BJ (cell line): ENCODE measurements at regions not wholly inside any gene's neighbourhood (a gene's known extent, or its start where the extent isn't known, plus 50 kb on each side); places are given as distances from the start of the nearest gene placed in this dataset.

Experiments
- CTCF ChIA-PET: fragments of 350-600 bp; formaldehyde crosslinking; extraction: SDS; loops from one replicate; lab custom pipeline; 2021; ENCODE audit warnings: antibody characterized with exemption, inconsistent platforms; lab: Yijun Ruan, JAX
- POLR2A ChIA-PET: fragments of 300-600 bp; sonication (Branson Sonifier 250); formaldehyde crosslinking; extraction: SDS; loops from one replicate; lab custom pipeline; 2021; ENCODE audit warnings: antibody characterized with exemption; lab: Charles Lee
- DNase-seq: peaks from one replicate; pipeline ENCODE4 v3.0.0-alpha.2; 2011; ENCODE audit warnings: low read depth
- H3K27me3 ChIP-seq: 2 replicates; pipeline ENCODE4 v1.6.0; 2011; ENCODE audit warnings: low read length; ENCODE audit not compliant: control insufficient read depth, insufficient read depth
- H3K36me3 ChIP-seq: 2 replicates; pipeline ENCODE4 v1.5.1; 2011; ENCODE audit warnings: low read length; ENCODE audit not compliant: control insufficient read depth, insufficient read depth
- H3K4me3 ChIP-seq: 2 replicates; pipeline ENCODE4 v1.5.1; 2011; ENCODE audit warnings: low read depth, mild to moderate bottlenecking, control low read depth, low read length
- TF ChIP-seq, protein P1 (sequence below): IDR thresholded peaks from 2 replicates; pipeline ENCODE4 v1.5.1; 2011; ENCODE audit warnings: low read depth, mild to moderate bottlenecking, control low read depth, inconsistent platforms, low read length, moderate library complexity; ENCODE audit not compliant: insufficient read depth

DNA sequence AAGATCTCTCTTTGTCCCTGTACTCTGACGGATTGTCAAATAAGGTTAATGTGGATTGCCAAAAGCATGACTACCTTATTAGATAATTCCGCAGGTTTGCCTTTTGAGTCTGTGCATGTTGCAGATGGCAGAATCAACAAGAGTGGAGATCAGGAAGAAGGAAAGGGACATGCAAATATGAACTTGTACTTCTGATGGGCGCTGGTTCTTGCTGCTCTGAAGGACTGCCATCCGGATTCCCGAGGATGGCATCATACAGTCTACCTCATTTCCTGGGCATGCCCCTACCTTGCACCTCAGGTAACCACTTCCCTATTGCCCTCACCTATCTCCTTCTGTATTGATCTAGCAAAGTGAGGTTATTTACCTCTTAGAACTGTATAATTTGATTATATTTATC, 504.2 kb downstream of the ACTL7B start:
- ChIA-PET CTCF (no interaction called here), POLR2A (no interaction called here)
- no peak overlapping the region for H3K4me3 ChIP-seq
- DNase-seq = no peak
- H3K36me3 ChIP-seq = no peaks in the 10 kb centered on the region
- TF ChIP-seq, protein P1, sequence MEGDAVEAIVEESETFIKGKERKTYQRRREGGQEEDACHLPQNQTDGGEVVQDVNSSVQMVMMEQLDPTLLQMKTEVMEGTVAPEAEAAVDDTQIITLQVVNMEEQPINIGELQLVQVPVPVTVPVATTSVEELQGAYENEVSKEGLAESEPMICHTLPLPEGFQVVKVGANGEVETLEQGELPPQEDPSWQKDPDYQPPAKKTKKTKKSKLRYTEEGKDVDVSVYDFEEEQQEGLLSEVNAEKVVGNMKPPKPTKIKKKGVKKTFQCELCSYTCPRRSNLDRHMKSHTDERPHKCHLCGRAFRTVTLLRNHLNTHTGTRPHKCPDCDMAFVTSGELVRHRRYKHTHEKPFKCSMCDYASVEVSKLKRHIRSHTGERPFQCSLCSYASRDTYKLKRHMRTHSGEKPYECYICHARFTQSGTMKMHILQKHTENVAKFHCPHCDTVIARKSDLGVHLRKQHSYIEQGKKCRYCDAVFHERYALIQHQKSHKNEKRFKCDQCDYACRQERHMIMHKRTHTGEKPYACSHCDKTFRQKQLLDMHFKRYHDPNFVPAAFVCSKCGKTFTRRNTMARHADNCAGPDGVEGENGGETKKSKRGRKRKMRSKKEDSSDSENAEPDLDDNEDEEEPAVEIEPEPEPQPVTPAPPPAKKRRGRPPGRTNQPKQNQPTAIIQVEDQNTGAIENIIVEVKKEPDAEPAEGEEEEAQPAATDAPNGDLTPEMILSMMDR = no peak
- no peaks in the 10 kb centered on the region for H3K27me3 ChIP-seq

DNA sequence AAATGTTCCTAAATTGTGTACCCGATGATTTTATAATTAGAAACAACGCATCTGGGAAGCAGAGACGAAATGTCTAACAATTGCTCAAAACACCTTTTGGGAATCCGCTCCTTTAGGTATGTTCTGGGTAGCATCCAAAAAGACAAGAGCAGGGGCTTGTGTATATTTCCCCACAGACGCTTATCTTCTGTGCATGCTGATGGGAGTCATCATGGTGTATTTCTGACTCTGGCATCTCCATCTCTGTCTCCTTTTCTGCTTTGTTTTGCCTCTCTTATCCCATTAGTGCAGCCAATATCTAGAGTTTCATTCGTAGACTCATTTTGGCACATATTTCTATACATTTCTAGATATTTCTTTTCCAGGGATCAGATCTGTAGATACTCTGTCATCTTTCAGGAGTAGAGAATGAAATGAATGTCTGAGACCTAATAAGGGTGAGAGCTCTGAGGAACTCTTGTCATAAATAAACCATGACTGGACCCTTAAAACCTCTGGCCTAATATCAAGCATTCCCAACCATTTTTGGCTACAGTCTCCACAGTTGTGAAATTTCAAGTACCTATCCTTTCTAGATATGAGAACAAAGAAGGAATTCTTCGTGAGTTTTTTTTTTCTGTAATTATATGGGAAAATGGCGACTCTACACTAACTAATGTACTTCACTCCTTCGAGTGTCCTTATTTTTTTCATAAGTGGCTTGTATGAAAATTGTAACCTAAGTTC, 508.2 kb downstream of the ACTL7B start:
- DNase-seq = no peak
- no peak overlapping the region for H3K4me3 ChIP-seq
- no peaks in the 10 kb centered on the region for H3K27me3 ChIP-seq
- no peaks in the 10 kb centered on the region for H3K36me3 ChIP-seq
- TF ChIP-seq, protein P1 = no peak
- CTCF ChIA-PET = interaction anchor here (0.6 to 0.9 kb wide), 3 partner anchors 12 to 787 kb away, joined by 3 read pairs; no protein-coding TSS in a partner anchor
- POLR2A ChIA-PET = no interaction called here

DNA sequence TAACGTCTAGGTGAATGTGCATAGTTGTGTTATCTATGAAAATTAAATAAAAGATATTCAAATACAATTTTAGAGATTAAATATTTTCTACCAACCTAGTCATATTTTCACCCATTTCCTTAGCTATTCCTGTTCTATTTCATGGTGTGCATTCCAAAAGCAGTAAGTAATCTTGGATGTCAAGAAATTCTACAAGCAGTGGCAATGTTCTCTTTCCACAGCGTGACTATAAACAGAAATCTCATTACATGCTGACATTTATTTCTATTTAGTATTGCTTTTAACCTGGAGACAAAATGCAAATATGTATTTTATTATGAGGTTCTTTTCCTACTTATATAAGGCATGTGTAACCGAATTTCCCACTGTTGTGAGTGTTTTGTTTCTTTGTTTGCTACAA, 510.0 kb downstream of the ACTL7B start:
- TF ChIP-seq, protein P1 = no peak
- DNase-seq = no peak
- CTCF ChIA-PET = no interaction called here
- no peaks in the 10 kb centered on the region for H3K27me3 ChIP-seq
- POLR2A ChIA-PET = no interaction called here
- H3K4me3 ChIP-seq = no peak overlapping the region
- H3K36me3 ChIP-seq = no peaks in the 10 kb centered on the region

DNA sequence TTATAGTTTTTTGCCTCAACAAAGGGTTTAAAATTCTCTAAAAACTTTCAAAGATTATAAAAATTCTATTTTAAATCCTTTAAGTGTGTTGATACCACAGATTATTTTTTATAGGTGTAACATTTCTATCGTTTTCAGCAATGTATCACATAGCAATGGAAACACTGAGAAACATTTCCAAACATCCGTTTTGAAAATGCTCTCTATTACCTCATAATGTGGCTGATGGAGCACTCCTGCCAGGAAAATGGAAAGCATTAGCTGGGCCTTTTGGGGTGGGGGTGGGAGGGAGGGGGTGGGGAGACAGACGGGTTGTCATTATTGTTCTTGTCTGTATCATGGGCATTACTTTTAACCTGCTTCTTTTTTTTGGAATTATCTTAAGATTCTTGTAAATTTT, 516.5 kb downstream of the ACTL7B start:
- TF ChIP-seq, protein P1 = no peak
- CTCF ChIA-PET = no interaction called here
- no peak for DNase-seq
- H3K4me3 ChIP-seq = no peak overlapping the region
- POLR2A ChIA-PET = no interaction called here
- no peaks in the 10 kb centered on the region for H3K27me3 ChIP-seq
- no peaks in the 10 kb centered on the region for H3K36me3 ChIP-seq

DNA sequence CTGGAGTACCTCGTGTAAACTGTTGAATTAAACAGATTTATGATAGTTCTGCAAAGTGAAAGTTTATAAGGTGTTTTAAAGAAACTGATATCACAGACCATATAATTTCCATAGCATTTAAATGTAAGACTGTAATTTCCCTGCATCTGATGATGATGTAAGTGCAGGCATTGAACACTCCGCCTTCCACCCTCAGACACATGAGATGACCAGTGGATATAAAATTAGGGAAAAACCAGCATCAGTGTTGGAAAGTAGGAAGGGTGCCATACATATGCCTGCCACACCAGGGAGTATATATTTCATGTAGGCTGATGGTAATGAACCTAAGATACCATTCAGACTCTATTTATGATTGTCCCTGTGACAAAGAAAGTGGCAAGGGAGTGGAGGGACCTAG, 519.2 kb downstream of the ACTL7B start:
- Histone ChIP-seq H3K36me3 (no peaks in the 10 kb centered on the region), H3K27me3 (no peaks in the 10 kb centered on the region), H3K4me3 (no peak overlapping the region)
- DNase-seq = no peak
- ChIA-PET POLR2A (no interaction called here), CTCF (no interaction called here)
- TF ChIP-seq, protein P1 = no peak
